Activated T-cell treated with anti-CD3 and anti-CD28 coated beads, Interleukin-2, amount 50 U/mL, for 4 hours (primary cell): ENCODE measurements at regions not wholly inside any gene's neighbourhood (a gene's known extent, or its start where the extent isn't known, plus 50 kb on each side); places are given as distances from the start of the nearest gene placed in this dataset.

Experiments used
- ATAC-seq, 2 donors: fragments of 200-7000 bp; cut with Tn5 transposase; one replicate each; pipeline ENCODE4 v1.10.0; 2021
- DNase-seq: peaks from one replicate; pipeline ENCODE4 v3.0.0-alpha.2; 2020
- H3K27me3 Mint-ChIP-seq: one replicate; pipeline ENCODE4 v1.8.0; 2021; ENCODE audit warnings: low read depth, mixed read lengths
- H3K36me3 Mint-ChIP-seq: one replicate; pipeline ENCODE4 v1.8.0; 2022; ENCODE audit warnings: mixed read lengths; ENCODE audit not compliant: insufficient read depth
- H3K4me1 Mint-ChIP-seq: one replicate; pipeline ENCODE4 v1.8.0; 2021; ENCODE audit warnings: low read depth, mixed read lengths
- H3K4me3 Mint-ChIP-seq: one replicate; pipeline ENCODE4 v1.8.0; 2021; ENCODE audit warnings: mild to moderate bottlenecking, moderate library complexity, mixed read lengths
- H3K9me3 Mint-ChIP-seq: one replicate; pipeline ENCODE4 v1.8.0; 2021; ENCODE audit warnings: mixed read lengths

DNA sequence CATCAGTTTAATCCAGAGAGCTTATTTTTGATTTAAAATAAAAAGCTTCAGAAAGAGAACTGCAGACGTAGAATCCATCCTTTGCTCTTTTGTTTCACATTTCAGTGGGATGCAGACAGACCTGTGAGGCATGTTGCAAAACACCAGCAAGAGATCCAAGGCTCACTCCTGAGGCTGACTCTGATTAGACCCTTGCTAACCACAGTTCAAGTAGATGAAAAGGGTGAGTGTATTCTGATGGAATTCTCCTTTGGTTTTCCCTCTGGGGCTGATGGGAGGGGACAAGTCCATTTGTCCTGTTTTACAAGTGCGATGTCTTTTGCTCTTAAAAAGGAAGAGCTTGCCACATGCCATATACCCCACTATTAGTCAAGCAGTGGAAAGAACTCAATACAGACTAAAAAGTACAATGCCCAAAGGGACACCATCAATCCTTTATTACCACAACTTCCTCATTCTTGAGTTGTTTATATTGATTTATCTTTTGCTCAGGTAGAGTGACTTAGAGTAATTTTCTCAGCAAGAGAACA is 772.7 kb downstream of the MAFB start:
- no peak overlapping the region for H3K4me3 Mint-ChIP-seq
- no peaks in the 10 kb centered on the region for H3K4me1 Mint-ChIP-seq
- no peak for DNase-seq
- H3K27me3 Mint-ChIP-seq: no peaks in the 10 kb centered on the region
- no peaks in the 10 kb centered on the region for H3K9me3 Mint-ChIP-seq
- no peaks in the 10 kb centered on the region for H3K36me3 Mint-ChIP-seq
- ATAC-seq: no peak

- Mint-ChIP-seq H3K9me3 (no peaks in the 10 kb centered on the region), H3K36me3 (no peaks in the 10 kb centered on the region), H3K27me3 (no peaks in the 10 kb centered on the region), H3K4me3 (no peak overlapping the region), H3K4me1 (no peaks in the 10 kb centered on the region)
- ATAC-seq (no peak), DNase-seq (no peak)
Observed at GRCh38 chr20:39913274-39913673, 775.8 kb downstream of the MAFB start.

DNA sequence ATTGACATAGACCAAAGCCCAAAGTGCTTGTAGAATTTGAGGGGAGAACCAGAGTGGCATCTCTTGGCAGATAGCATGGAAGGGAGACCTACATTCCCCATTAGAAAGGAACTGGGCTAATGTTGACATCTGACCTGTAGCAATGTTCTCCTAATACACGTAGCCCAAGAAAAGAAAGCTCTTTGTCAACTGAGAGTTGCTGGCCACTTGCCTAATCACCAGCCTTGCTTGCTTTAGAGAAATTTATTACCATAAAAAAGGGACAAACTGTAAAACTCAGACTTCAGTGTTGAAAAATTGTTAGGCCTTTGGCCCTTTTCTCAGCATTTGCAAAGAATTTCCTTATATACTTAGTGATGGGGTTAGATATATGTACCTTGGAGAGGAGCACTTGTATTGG is 777.5 kb downstream of the MAFB start:
- no peaks in the 10 kb centered on the region for H3K9me3 Mint-ChIP-seq
- no peak for DNase-seq
- no peak overlapping the region for H3K4me3 Mint-ChIP-seq
- ATAC-seq: no peak
- no peaks in the 10 kb centered on the region for H3K4me1 Mint-ChIP-seq
- H3K27me3 Mint-ChIP-seq: no peaks in the 10 kb centered on the region
- H3K36me3 Mint-ChIP-seq: no peaks in the 10 kb centered on the region

- H3K9me3 Mint-ChIP-seq: no peaks in the 10 kb centered on the region
- no peaks in the 10 kb centered on the region for H3K4me1 Mint-ChIP-seq
- ATAC-seq: no peak
- no peaks in the 10 kb centered on the region for H3K27me3 Mint-ChIP-seq
- no peak overlapping the region for H3K4me3 Mint-ChIP-seq
- no peaks in the 10 kb centered on the region for H3K36me3 Mint-ChIP-seq
- DNase-seq: no peak
Observed at GRCh38 chr20:39910536-39910935, 778.5 kb downstream of the MAFB start.

DNA sequence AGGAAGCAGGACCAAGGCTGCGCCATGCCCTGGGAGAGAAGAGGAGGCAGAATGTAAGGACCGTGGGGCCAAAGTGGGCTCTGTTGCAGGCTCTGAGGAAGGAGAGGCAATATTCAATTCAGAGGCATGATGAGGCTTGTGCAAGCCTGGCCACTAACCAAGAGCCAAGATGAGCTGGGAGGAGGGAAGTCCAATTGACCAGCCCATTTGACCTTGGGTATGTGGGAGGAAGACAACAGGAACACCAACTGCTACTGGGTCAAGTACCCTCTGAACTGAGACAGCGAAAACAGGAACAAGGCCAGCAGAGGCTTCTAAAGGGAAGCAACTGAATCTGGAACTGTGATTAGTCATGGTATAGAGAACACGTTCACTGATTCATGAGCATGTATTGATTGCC is 779.6 kb downstream of the MAFB start:
- ATAC-seq: no peak
- DNase-seq: no peak
- H3K9me3 Mint-ChIP-seq: no peaks in the 10 kb centered on the region
- no peaks in the 10 kb centered on the region for H3K4me1 Mint-ChIP-seq
- no peaks in the 10 kb centered on the region for H3K36me3 Mint-ChIP-seq
- no peak overlapping the region for H3K4me3 Mint-ChIP-seq
- H3K27me3 Mint-ChIP-seq: no peaks in the 10 kb centered on the region

DNA sequence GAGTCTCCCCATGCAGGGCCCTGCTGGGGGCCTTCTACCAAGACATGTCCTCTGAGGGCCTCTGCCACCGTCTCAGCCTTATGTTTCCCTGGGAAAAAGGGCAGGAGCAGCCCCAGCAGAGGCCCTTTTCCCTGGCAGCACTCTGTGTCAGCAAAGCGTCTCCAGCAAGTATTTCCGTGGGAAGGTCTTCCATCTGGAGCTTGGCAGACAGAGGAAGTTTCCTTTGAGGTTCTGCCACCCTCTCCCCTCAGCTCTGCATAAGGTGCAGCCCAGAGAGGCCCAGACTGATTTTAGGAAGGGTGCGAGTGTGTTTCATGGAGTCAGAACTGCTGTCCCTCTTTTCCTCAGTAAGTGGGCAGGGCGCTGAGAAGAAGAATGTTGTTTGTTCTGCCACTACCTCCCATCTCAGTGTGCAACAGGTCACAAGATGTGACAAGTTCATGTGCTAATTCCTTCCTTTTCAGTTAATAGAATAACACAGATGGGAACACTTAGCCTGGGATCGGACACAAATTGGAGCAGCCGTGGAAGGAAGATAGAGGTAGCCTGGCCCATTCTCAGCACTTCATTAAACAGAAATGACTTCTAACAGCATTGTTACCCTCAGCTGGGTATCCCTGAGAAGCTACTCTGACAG is 784.4 kb downstream of the MAFB start:
- H3K36me3 Mint-ChIP-seq: no peaks in the 10 kb centered on the region
- H3K4me3 Mint-ChIP-seq: no peak overlapping the region
- no peak for DNase-seq
- H3K27me3 Mint-ChIP-seq: no peaks in the 10 kb centered on the region
- H3K4me1 Mint-ChIP-seq: no peaks in the 10 kb centered on the region
- no peaks in the 10 kb centered on the region for H3K9me3 Mint-ChIP-seq
- ATAC-seq: no peak

DNA sequence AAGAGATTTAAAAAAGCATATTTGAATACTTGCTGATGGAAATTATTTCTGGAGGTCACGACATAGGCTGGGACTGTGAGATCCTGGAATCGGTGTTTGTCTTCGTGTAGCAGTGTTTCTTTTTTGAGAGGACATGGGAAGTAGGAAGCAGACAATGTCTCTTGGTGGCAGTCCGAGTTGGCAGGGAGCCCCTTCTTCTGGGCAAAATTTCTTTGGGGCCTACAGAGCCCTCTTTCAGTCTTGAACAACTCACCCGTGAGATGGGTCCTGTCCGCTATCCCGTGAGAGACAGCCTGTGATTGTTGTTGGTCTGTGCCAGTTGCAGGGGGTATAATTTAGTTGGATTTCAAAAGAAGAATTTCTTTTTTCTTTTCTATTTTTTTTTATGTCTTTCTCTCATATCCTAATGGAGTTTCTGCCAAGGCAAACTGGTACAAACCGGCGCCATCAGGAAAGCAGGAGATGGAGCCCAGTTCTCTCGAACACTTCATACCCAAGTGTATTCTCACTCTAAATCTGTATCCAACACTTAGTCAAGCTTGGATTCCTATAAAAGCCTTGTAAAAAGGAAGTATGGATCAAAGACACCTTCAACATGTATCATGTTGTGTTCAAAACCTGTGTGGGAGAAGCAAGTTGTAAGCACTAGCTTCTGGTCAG is 785.1 kb downstream of the MAFB start:
- H3K9me3 Mint-ChIP-seq: no peaks in the 10 kb centered on the region
- ATAC-seq: no peak
- H3K4me1 Mint-ChIP-seq: no peaks in the 10 kb centered on the region
- no peaks in the 10 kb centered on the region for H3K36me3 Mint-ChIP-seq
- DNase-seq: no peak
- H3K27me3 Mint-ChIP-seq: no peaks in the 10 kb centered on the region
- H3K4me3 Mint-ChIP-seq: no peak overlapping the region

DNA sequence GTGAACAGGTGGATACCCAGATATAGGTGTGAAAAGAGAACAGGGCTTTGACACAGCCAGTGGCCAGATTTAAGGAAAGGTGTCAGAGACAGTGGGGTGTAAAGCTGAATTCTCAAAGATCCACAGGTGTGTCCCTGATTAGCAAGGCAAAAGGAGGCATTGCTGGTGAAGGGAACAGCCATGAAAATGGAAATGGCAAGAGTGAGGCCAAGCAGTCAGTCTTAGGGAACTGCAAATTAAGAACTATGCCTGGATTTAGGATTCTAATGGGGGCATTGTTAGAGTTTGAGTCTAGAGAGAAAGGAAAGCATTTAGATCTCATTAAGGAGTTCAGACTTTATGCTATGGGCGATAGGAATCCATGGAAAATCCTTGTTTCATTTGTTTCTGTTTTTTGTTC is 789.2 kb downstream of the MAFB start:
- H3K9me3 Mint-ChIP-seq: no peaks in the 10 kb centered on the region
- H3K4me1 Mint-ChIP-seq: no peaks in the 10 kb centered on the region
- H3K27me3 Mint-ChIP-seq: no peaks in the 10 kb centered on the region
- H3K36me3 Mint-ChIP-seq: no peaks in the 10 kb centered on the region
- DNase-seq (no peak), ATAC-seq (no peak)
- H3K4me3 Mint-ChIP-seq: no peak overlapping the region

GRCh38 chr20:39898467-39898852 is 790.6 kb downstream of the MAFB start:
- Mint-ChIP-seq H3K36me3 (no peaks in the 10 kb centered on the region), H3K4me3 (no peak overlapping the region), H3K4me1 (no peaks in the 10 kb centered on the region), H3K9me3 (no peaks in the 10 kb centered on the region), H3K27me3 (no peaks in the 10 kb centered on the region)
- no peak for ATAC-seq
- no peak for DNase-seq

- Mint-ChIP-seq H3K4me1 (no peaks in the 10 kb centered on the region), H3K27me3 (no peaks in the 10 kb centered on the region), H3K36me3 (no peaks in the 10 kb centered on the region), H3K4me3 (no peak overlapping the region), H3K9me3 (no peaks in the 10 kb centered on the region)
- DNase-seq (no peak), ATAC-seq (no peak)
Observed at GRCh38 chr20:39897781-39898466, 791.1 kb downstream of the MAFB start.

DNA sequence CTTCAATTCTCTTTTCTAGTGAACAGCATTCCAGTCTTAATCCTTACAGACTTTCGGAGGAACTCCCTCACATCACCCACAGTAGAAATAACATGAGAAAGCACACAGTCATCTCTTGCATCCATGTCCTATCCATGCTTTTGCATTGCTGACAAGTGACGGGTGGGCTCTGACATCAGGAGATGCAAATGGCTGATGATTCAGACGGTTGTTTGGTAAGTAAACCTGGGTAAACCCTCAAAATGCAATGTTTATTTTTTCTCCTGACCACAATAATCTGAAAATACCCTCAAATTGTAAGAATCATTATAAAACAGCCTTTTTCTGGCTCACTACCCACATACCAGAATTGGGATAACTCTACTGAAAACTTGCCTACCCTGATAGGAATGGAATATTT is 792.0 kb downstream of the MAFB start:
- ATAC-seq (no peak), DNase-seq (no peak)
- no peaks in the 10 kb centered on the region for H3K36me3 Mint-ChIP-seq

GRCh38 chr20:39894067-39894466 is 795.0 kb downstream of the MAFB start:
- H3K9me3 Mint-ChIP-seq: no peaks in the 10 kb centered on the region
- DNase-seq: no peak
- H3K4me3 Mint-ChIP-seq: no peak overlapping the region
- no peaks in the 10 kb centered on the region for H3K36me3 Mint-ChIP-seq
- ATAC-seq: no peak
- H3K4me1 Mint-ChIP-seq: no peaks in the 10 kb centered on the region
- peaks cover 2% of the 10 kb centered on the region for H3K27me3 Mint-ChIP-seq

More for the DNA sequence above, 792.0 kb downstream of the MAFB start:
- Mint-ChIP-seq H3K4me3 (no peak overlapping the region), H3K9me3 (no peaks in the 10 kb centered on the region), H3K27me3 (no peaks in the 10 kb centered on the region), H3K4me1 (no peaks in the 10 kb centered on the region)

GRCh38 chr20:39893003-39893685 is 795.9 kb downstream of the MAFB start:
- Mint-ChIP-seq H3K4me3 (no peak overlapping the region), H3K27me3 (peaks cover 2% of the 10 kb centered on the region), H3K36me3 (no peaks in the 10 kb centered on the region), H3K9me3 (no peaks in the 10 kb centered on the region), H3K4me1 (no peaks in the 10 kb centered on the region)
- ATAC-seq (no peak), DNase-seq (no peak)

- Mint-ChIP-seq H3K4me1 (no peaks in the 10 kb centered on the region), H3K9me3 (no peaks in the 10 kb centered on the region), H3K27me3 (peaks cover 2% of the 10 kb centered on the region), H3K36me3 (no peaks in the 10 kb centered on the region), H3K4me3 (no peak overlapping the region)
- no peak for DNase-seq
- ATAC-seq: no peak
Observed at GRCh38 chr20:39890697-39891096, 798.3 kb downstream of the MAFB start.
